IMR-90 (cell line): ENCODE measurements at regions not wholly inside any gene's neighbourhood (a gene's known extent, or its start where the extent isn't known, plus 50 kb on each side); places are given as distances from the start of the nearest gene placed in this dataset.

Experiments
- ATAC-seq: fragments of 200-7000 bp; cut with Tn5 transposase; 2 replicates; pipeline ENCODE4 v1.9.1; 2020; ENCODE audit warnings: low read depth, mild to moderate bottlenecking, moderate library complexity
- BruUV-seq: library from RNA; stranded (reverse); fragments of 400-500 nt; replicated peaks from 2 replicates; lab custom pipeline; 2021; lab: Mats Ljungman, UMichigan
- CTCF ChIA-PET: fragments of 300-600 bp; formaldehyde crosslinking; extraction: SDS; loops from one replicate; lab custom pipeline; 2021; ENCODE audit warnings: antibody characterized with exemption; lab: Yijun Ruan, JAX
- POLR2A ChIA-PET: fragments of 300-600 bp; sonication (Branson Sonifier 250); formaldehyde crosslinking; loops from one replicate; lab custom pipeline; 2022; ENCODE audit warnings: antibody characterized with exemption; ENCODE audit not compliant: unreplicated experiment; lab: Charles Lee
- DNase-seq: peaks from one replicate; pipeline ENCODE4 v3.0.0; 2013
- H2AFZ ChIP-seq: replicated peaks from 2 replicates; pipeline ENCODE3; 2013; ENCODE audit warnings: low read length, mild to moderate bottlenecking; ENCODE audit not compliant: poor library complexity
- H2AK5ac ChIP-seq: 2 replicates; pipeline ENCODE4 v1.6.1; 2013; ENCODE audit warnings: low read depth, low read length, inconsistent platforms
- H2AK9ac ChIP-seq: replicated peaks from 2 replicates; pipeline ENCODE3; 2013; ENCODE audit warnings: mild to moderate bottlenecking, low read depth, low read length, moderate library complexity; ENCODE audit not compliant: poor library complexity
- H2BK120ac ChIP-seq: 2 replicates; pipeline ENCODE4 v1.6.1; 2013; ENCODE audit warnings: low read depth, low read length, inconsistent platforms
- H2BK15ac ChIP-seq: 3 replicates; pipeline ENCODE4 v1.6.1; 2013; ENCODE audit warnings: low read depth, low read length, inconsistent platforms
- H2BK20ac ChIP-seq: 2 replicates; pipeline ENCODE4 v1.6.1; 2013; ENCODE audit warnings: low read depth, mild to moderate bottlenecking, inconsistent platforms, low read length, moderate library complexity
- H2BK5ac ChIP-seq: 2 replicates; pipeline ENCODE4 v1.6.1; 2013; ENCODE audit warnings: mild to moderate bottlenecking, low read depth, low read length, inconsistent platforms; ENCODE audit not compliant: poor library complexity, severe bottlenecking
- H3K14ac ChIP-seq: replicated peaks from 2 replicates; pipeline ENCODE4 v1.6.1; 2013; ENCODE audit warnings: low read depth, low read length, inconsistent platforms
- H3K18ac ChIP-seq: 2 replicates; pipeline ENCODE4 v1.6.1; 2013; ENCODE audit warnings: low read depth, low read length, control low read depth
- H3K23ac ChIP-seq: 2 replicates; pipeline ENCODE4 v1.6.1; 2013; ENCODE audit warnings: low read depth, low read length, inconsistent platforms
- H3K27ac ChIP-seq: 2 replicates; pipeline ENCODE4 v1.5.1; 2013; ENCODE audit warnings: mild to moderate bottlenecking, control low read depth, low read length; ENCODE audit not compliant: insufficient read depth
- H3K27me3 ChIP-seq: 2 replicates; pipeline ENCODE4 v1.6.1; 2013; ENCODE audit warnings: low read length; ENCODE audit not compliant: control insufficient read depth, insufficient read depth
- H3K36me3 ChIP-seq: 2 replicates; pipeline ENCODE4 v1.6.1; 2013; ENCODE audit warnings: low read length, mixed read lengths; ENCODE audit not compliant: control insufficient read depth, insufficient read depth
- H3K4ac ChIP-seq: 2 replicates; pipeline ENCODE4 v1.6.1; 2013; ENCODE audit warnings: low read depth, low read length, inconsistent platforms
- H3K4me1 ChIP-seq: 2 replicates; pipeline ENCODE4 v1.6.1; 2013; ENCODE audit warnings: low read length, mixed read lengths; ENCODE audit not compliant: control insufficient read depth, insufficient read depth
- H3K4me2 ChIP-seq: 2 replicates; pipeline ENCODE4 v1.6.1; 2013; ENCODE audit warnings: low read depth, mild to moderate bottlenecking, control low read depth, low read length, moderate library complexity
- H3K4me3 ChIP-seq: 2 replicates; pipeline ENCODE4 v1.5.1; 2013; ENCODE audit warnings: low read depth, mild to moderate bottlenecking, control low read depth, low read length, moderate library complexity; ENCODE audit not compliant: insufficient read depth
- H3K56ac ChIP-seq: 2 replicates; pipeline ENCODE4 v1.6.1; 2013; ENCODE audit warnings: low read length, inconsistent platforms; ENCODE audit not compliant: insufficient read depth; ENCODE audit errors: extremely low read depth
- H3K79me1 ChIP-seq, 2 experiments: 2 replicates each; pipeline ENCODE4 v1.6.1; 2013; ENCODE audit warnings: low read length in 2 of 2, inconsistent platforms in 1 of 2, low read depth in 1 of 2
- H3K9ac ChIP-seq: 2 replicates; pipeline ENCODE4 v1.6.1; 2013; ENCODE audit warnings: low read depth, low read length, control low read depth
- H3K9me1 ChIP-seq: 2 replicates; pipeline ENCODE4 v1.6.1; 2013; ENCODE audit warnings: low read length, inconsistent platforms; ENCODE audit not compliant: insufficient read depth
- H3K9me3 ChIP-seq: 2 replicates; pipeline ENCODE4 v1.6.1; 2013; ENCODE audit warnings: low read length; ENCODE audit not compliant: control insufficient read depth, insufficient read depth
- H4K20me1 ChIP-seq: 2 replicates; pipeline ENCODE4 v1.6.1; 2013; ENCODE audit warnings: low read length, inconsistent platforms; ENCODE audit not compliant: insufficient read depth
- H4K5ac ChIP-seq: 2 replicates; pipeline ENCODE4 v1.6.1; 2013; ENCODE audit warnings: mild to moderate bottlenecking, low read depth, low read length, control low read depth
- H4K8ac ChIP-seq, 2 experiments: 2 replicates each; pipeline ENCODE4 v1.6.1; 2013; ENCODE audit warnings: low read depth in 2 of 2, low read length in 2 of 2, control low read depth in 1 of 2, inconsistent platforms in 1 of 2
- H4K91ac ChIP-seq: 2 replicates; pipeline ENCODE4 v1.6.1; 2013; ENCODE audit warnings: low read depth, low read length, inconsistent platforms; ENCODE audit not compliant: insufficient read depth
- CEBPB ChIP-seq: IDR thresholded peaks from 2 replicates; pipeline ENCODE4 v1.6.1; 2012; ENCODE audit warnings: low read depth, low read length, improper control_type of control experiment
- CHD1 ChIP-seq: IDR thresholded peaks from 2 replicates; pipeline ENCODE4 v1.6.1; 2012; ENCODE audit warnings: low read depth, low read length, improper control_type of control experiment
- FOS ChIP-seq: fragments of 150-350 bp; IDR thresholded peaks from 2 replicates; pipeline ENCODE4 v1.6.1; 2016; ENCODE audit warnings: low read depth, low read length
- MAFK ChIP-seq: IDR thresholded peaks from 2 replicates; pipeline ENCODE4 v1.6.1; 2012; ENCODE audit warnings: low read depth, low read length, improper control_type of control experiment
- MAZ ChIP-seq: IDR thresholded peaks from 2 replicates; pipeline ENCODE4 v1.6.1; 2012; ENCODE audit warnings: low read depth, mild to moderate bottlenecking, low read length, improper control_type of control experiment, moderate library complexity, borderline replicate concordance
- MXI1 ChIP-seq: IDR thresholded peaks from 2 replicates; pipeline ENCODE4 v1.6.1; 2012; ENCODE audit warnings: low read depth, mild to moderate bottlenecking, low read length, moderate library complexity, borderline replicate concordance
- NFE2L2 ChIP-seq: fragments of 150-350 bp; IDR thresholded peaks from 2 replicates; pipeline ENCODE4 v1.6.1; 2016; ENCODE audit warnings: low read depth, mild to moderate bottlenecking, low read length
- POLR2A ChIP-seq: IDR thresholded peaks from 2 replicates; pipeline ENCODE4 v1.6.1; 2012; ENCODE audit warnings: mild to moderate bottlenecking, low read depth, low read length
- RAD21 ChIP-seq: IDR thresholded peaks from 2 replicates; pipeline ENCODE4 v1.6.1; 2012; ENCODE audit warnings: low read length, improper control_type of control experiment
- RCOR1 ChIP-seq: IDR thresholded peaks from 2 replicates; pipeline ENCODE4 v1.6.1; 2012; ENCODE audit warnings: mild to moderate bottlenecking, low read length, improper control_type of control experiment; ENCODE audit not compliant: insufficient replicate concordance
- RFX5 ChIP-seq: IDR thresholded peaks from 2 replicates; pipeline ENCODE4 v1.8.0; 2012; ENCODE audit warnings: low read depth, mild to moderate bottlenecking, low read length, moderate library complexity
- SMC3 ChIP-seq: fragments of 150-350 bp; IDR thresholded peaks from 2 replicates; pipeline ENCODE4 v1.6.1; 2016; ENCODE audit warnings: low read depth, mild to moderate bottlenecking, antibody characterized with exemption, low read length, moderate library complexity
- whole genome bisulfite sequencing, 2 experiments: methylation state at CpG; one replicate each; pipeline versions ENCODE4 v1.1.5 to v1.1.7; 2013; ENCODE audit warnings: missing lambda C conversion rate in 2 of 2; ENCODE audit not compliant: insufficient read length in 1 of 2; ENCODE audit errors: extremely low coverage in 2 of 2; 5-methylcytosine and 5-hydroxymethylcytosine counted together
- dilution Hi-C: fragments of 300-500 bp; cut with HindIII; formaldehyde crosslinking; loops from one replicate; pipeline ENCODE4 v1.14.3; 2018; ENCODE audit warnings: low sequenced_read_pairs; ENCODE audit not compliant: unreplicated experiment
- in situ Hi-C: fragments of 300-500 bp; cut with MboI; formaldehyde crosslinking; loops from 3 replicates; pipeline ENCODE4 v1.14.3; 2019; ENCODE audit warnings: low sequenced_read_pairs, inconsistent platforms, mixed read lengths
- intact Hi-C: fragments of 100-400 bp; cut with micrococcal nuclease; formaldehyde crosslinking; loops from 2 replicates; pipeline ENCODE4 v1.10.0; 2022
- TF ChIP-seq, protein P1 (sequence below): fragments of 150-350 bp; IDR thresholded peaks from 2 replicates; pipeline ENCODE4 v1.6.1; 2016; ENCODE audit warnings: low read depth, mild to moderate bottlenecking, low read length, moderate library complexity, borderline replicate concordance
- TF ChIP-seq, protein P2 (sequence below): fragments of 150-350 bp; IDR thresholded peaks from 2 replicates; pipeline ENCODE4 v1.6.1; 2017; ENCODE audit warnings: mild to moderate bottlenecking, antibody characterized with exemption, low read length, low read depth
- TF ChIP-seq, protein P3 (sequence below): conservative IDR thresholded peaks from 2 replicates; pipeline ENCODE4 v1.5.1; 2012; ENCODE audit warnings: mild to moderate bottlenecking, low read depth, low read length, improper control_type of control experiment

- Histone ChIP-seq H2AK9ac (no peak overlapping the region), H4K91ac (no peak overlapping the region), H2BK15ac (no peak overlapping the region), H2BK120ac (no peak overlapping the region), H3K36me3 (no peaks in the 10 kb centered on the region), H3K18ac (no peak overlapping the region), H3K4ac (no peak overlapping the region), H3K4me1 (no peaks in the 10 kb centered on the region), H3K79me1 (no peaks in the 10 kb centered on the region), H3K4me3 (no peak overlapping the region), H2BK5ac (no peak overlapping the region), H4K8ac (no peak overlapping the region), H3K56ac (no peak overlapping the region), H2BK20ac (no peak overlapping the region), H3K27ac (no peak overlapping the region; the same call in 1 of the 2 replicates), H3K23ac (no peak overlapping the region), H4K20me1 (no peaks in the 10 kb centered on the region), H3K9me3 (no peaks in the 10 kb centered on the region), H3K9me1 (no peaks in the 10 kb centered on the region), H3K4me2 (no peak overlapping the region), H4K5ac (no peak overlapping the region), H3K27me3 (no peaks in the 10 kb centered on the region), H2AFZ (no peak overlapping the region), H3K14ac (no peak overlapping the region), H2AK5ac (no peak overlapping the region), H3K9ac (no peak overlapping the region)
- no CpG with 5 or more reads among the region's 2 CpGs for WGBS, 2 experiments
- in situ Hi-C loops = no loop called here
- intact Hi-C loops = loop anchor here (10.0 kb wide), 1 partner anchor 64 kb away; no protein-coding TSS in a partner anchor
- no TSS peak for BruUV-seq
- CTCF ChIA-PET = no interaction called here
- dilution Hi-C loops = no loop called here
- TF ChIP-seq POLR2A (no peak), RCOR1 (no peak), RAD21 (no peak), CHD1 (no peak), FOS (no peak), NFE2L2 (no peak), CEBPB (no peak), SMC3 (no peak), MAFK (no peak), RFX5 (no peak), MAZ (no peak), MXI1 (no peak)
- TF ChIP-seq, protein P1, sequence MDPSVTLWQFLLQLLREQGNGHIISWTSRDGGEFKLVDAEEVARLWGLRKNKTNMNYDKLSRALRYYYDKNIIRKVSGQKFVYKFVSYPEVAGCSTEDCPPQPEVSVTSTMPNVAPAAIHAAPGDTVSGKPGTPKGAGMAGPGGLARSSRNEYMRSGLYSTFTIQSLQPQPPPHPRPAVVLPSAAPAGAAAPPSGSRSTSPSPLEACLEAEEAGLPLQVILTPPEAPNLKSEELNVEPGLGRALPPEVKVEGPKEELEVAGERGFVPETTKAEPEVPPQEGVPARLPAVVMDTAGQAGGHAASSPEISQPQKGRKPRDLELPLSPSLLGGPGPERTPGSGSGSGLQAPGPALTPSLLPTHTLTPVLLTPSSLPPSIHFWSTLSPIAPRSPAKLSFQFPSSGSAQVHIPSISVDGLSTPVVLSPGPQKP = no peak
- TF ChIP-seq, protein P2, sequence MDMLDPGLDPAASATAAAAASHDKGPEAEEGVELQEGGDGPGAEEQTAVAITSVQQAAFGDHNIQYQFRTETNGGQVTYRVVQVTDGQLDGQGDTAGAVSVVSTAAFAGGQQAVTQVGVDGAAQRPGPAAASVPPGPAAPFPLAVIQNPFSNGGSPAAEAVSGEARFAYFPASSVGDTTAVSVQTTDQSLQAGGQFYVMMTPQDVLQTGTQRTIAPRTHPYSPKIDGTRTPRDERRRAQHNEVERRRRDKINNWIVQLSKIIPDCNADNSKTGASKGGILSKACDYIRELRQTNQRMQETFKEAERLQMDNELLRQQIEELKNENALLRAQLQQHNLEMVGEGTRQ = no peak
- TF ChIP-seq, protein P3, sequence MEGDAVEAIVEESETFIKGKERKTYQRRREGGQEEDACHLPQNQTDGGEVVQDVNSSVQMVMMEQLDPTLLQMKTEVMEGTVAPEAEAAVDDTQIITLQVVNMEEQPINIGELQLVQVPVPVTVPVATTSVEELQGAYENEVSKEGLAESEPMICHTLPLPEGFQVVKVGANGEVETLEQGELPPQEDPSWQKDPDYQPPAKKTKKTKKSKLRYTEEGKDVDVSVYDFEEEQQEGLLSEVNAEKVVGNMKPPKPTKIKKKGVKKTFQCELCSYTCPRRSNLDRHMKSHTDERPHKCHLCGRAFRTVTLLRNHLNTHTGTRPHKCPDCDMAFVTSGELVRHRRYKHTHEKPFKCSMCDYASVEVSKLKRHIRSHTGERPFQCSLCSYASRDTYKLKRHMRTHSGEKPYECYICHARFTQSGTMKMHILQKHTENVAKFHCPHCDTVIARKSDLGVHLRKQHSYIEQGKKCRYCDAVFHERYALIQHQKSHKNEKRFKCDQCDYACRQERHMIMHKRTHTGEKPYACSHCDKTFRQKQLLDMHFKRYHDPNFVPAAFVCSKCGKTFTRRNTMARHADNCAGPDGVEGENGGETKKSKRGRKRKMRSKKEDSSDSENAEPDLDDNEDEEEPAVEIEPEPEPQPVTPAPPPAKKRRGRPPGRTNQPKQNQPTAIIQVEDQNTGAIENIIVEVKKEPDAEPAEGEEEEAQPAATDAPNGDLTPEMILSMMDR = no peak
- no peak for ATAC-seq
- no peak for DNase-seq
- POLR2A ChIA-PET = no interaction called here
These were observed 792.0 kb downstream of the LTN1 start for GRCh38 chr21:28200726-28201125.
